Skeletal muscle tissue (tissue), 3 donors: ENCODE measurements at regions not wholly inside any gene's neighbourhood (a gene's known extent, or its start where the extent isn't known, plus 50 kb on each side); places are given as distances from the start of the nearest gene placed in this dataset.

Experiments
- H3K27ac ChIP-seq: one replicate; pipeline ENCODE4 v1.7.0; 2013; ENCODE audit warnings: mild to moderate bottlenecking, low read depth, low read length, inconsistent platforms
- H3K27me3 ChIP-seq, 3 donors: one replicate each; pipeline ENCODE4 v1.7.0; 2013; ENCODE audit warnings: low read length in 3 of 3; ENCODE audit not compliant: control insufficient read depth in 3 of 3, insufficient read depth in 3 of 3
- H3K36me3 ChIP-seq, 3 donors: one replicate each; pipeline ENCODE4 v1.7.0; 2013; ENCODE audit warnings: low read length in 3 of 3; ENCODE audit not compliant: control insufficient read depth in 3 of 3, insufficient read depth in 3 of 3
- H3K4me1 ChIP-seq, 3 donors: one replicate each; pipeline ENCODE4 v1.7.0; 2013; ENCODE audit warnings: low read length in 3 of 3, mild to moderate bottlenecking in 3 of 3; ENCODE audit not compliant: control insufficient read depth in 3 of 3, insufficient read depth in 3 of 3
- H3K4me3 ChIP-seq, 3 donors: one replicate each; pipeline ENCODE4 v1.7.0; 2013; ENCODE audit warnings: low read length in 3 of 3
- H3K9ac ChIP-seq, 3 donors: one replicate each; pipeline ENCODE4 v1.7.0; 2013; ENCODE audit warnings: low read length in 3 of 3, mild to moderate bottlenecking in 3 of 3, moderate library complexity in 2 of 3, low read depth in 1 of 3
- H3K9me3 ChIP-seq, 3 donors: one replicate each; pipeline ENCODE4 v1.7.0; 2013; ENCODE audit warnings: low read length in 3 of 3; ENCODE audit not compliant: control insufficient read depth in 3 of 3
- donor health status: Osteomylitis.

DNA sequence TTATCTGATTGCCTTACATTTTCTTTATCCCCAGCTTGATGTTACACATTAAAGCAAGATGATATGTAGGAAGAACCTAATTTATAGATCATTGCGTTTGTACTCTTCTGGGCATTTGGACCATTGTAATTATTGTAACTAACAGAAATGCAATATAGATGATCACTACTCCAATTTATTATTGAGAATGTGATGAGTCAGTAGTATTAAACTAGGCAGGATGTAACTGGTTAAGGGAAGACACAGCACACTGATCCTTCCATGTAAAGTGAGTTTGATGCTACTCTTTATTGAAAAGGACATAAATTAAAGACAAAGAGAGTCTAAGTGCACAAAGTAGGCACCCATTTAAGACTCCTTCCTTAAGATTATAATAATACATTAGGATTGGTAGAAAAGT lies 223.8 kb downstream of the KIF2B start:
- no peaks in the 10 kb centered on the region for H3K27me3 ChIP-seq
- H3K4me3 ChIP-seq: no peak overlapping the region
- H3K36me3 ChIP-seq: no peaks in the 10 kb centered on the region
- no peaks in the 10 kb centered on the region for H3K4me1 ChIP-seq
- H3K27ac ChIP-seq: no peak overlapping the region
- no peak overlapping the region for H3K9ac ChIP-seq
- H3K9me3 ChIP-seq: peaks cover 0 to 6% (median 0%) of the 10 kb centered on the region in 3 donors

GRCh38 chr17:54063639-54064038 lies 240.9 kb downstream of the KIF2B start:
- Histone ChIP-seq H3K4me3 (no peak overlapping the region), H3K9ac (no peak overlapping the region), H3K9me3 (no peaks in the 10 kb centered on the region), H3K36me3 (no peaks in the 10 kb centered on the region), H3K27me3 (no peaks in the 10 kb centered on the region), H3K4me1 (no peaks in the 10 kb centered on the region), H3K27ac (no peak overlapping the region)

DNA sequence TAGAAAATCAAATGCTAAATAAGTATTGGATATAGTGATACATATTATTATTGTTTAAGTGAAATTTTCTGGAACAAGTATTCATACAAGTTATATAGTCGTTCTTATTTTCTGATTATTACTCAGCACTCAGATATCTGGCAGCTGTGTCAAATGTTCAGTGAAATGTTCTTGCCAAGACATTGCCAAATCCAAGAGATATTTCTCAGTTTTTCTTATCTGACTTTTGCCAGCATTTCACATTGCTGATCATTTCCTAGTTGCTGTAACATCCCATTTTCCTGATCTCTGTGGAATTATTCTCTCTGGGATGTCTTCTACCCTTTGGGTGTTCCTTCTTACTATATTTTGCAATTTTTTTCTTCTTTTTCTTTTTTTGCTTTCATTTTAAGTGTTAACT lies 262.3 kb downstream of the KIF2B start:
- no peaks in the 10 kb centered on the region for H3K9me3 ChIP-seq
- no peak overlapping the region for H3K9ac ChIP-seq
- H3K4me3 ChIP-seq: no peak overlapping the region
- H3K4me1 ChIP-seq: no peaks in the 10 kb centered on the region
- H3K36me3 ChIP-seq: no peaks in the 10 kb centered on the region
- no peaks in the 10 kb centered on the region for H3K27me3 ChIP-seq
- no peak overlapping the region for H3K27ac ChIP-seq

DNA sequence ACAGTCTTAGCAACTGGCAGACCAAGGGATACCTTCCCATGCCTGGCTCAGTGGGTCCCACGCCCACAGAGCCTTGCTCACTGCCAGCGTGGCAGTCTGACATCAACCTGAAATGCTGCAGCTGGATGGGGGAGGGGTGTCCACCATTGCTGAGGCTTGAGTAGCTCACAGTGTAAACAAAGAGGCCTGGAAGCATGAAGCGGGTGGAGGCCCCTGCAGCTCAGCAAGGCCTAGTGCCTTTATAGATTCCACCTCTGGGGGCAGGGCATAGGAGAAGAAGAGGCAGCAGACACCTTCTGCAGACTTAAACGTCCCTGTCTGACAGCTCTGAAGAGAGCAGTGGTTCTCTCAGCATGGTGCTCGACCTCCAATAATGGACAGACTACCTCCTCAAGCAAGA lies 263.2 kb downstream of the KIF2B start:
- Histone ChIP-seq H3K9ac (no peak overlapping the region), H3K27ac (no peak overlapping the region), H3K9me3 (no peaks in the 10 kb centered on the region)

GRCh38 chr17:54096216-54096615 lies 273.5 kb downstream of the KIF2B start:
- Histone ChIP-seq H3K4me3 (no peak overlapping the region), H3K27ac (no peak overlapping the region), H3K27me3 (no peaks in the 10 kb centered on the region), H3K4me1 (no peaks in the 10 kb centered on the region), H3K9me3 (no peaks in the 10 kb centered on the region), H3K9ac (no peak overlapping the region), H3K36me3 (no peaks in the 10 kb centered on the region)

More for the DNA sequence above, 263.2 kb downstream of the KIF2B start:
- no peaks in the 10 kb centered on the region for H3K4me1 ChIP-seq
- H3K27me3 ChIP-seq: no peaks in the 10 kb centered on the region
- no peak overlapping the region for H3K4me3 ChIP-seq
- H3K36me3 ChIP-seq: no peaks in the 10 kb centered on the region

GRCh38 chr17:54099221-54099620 lies 276.5 kb downstream of the KIF2B start:
- H3K9ac ChIP-seq: no peak overlapping the region
- peaks cover 4 to 12% (median 12%) of the 10 kb centered on the region in 3 donors for H3K9me3 ChIP-seq
- H3K4me3 ChIP-seq: no peak overlapping the region
- H3K27me3 ChIP-seq: no peaks in the 10 kb centered on the region
- H3K4me1 ChIP-seq: no peaks in the 10 kb centered on the region
- H3K27ac ChIP-seq: no peak overlapping the region
- H3K36me3 ChIP-seq: no peaks in the 10 kb centered on the region

DNA sequence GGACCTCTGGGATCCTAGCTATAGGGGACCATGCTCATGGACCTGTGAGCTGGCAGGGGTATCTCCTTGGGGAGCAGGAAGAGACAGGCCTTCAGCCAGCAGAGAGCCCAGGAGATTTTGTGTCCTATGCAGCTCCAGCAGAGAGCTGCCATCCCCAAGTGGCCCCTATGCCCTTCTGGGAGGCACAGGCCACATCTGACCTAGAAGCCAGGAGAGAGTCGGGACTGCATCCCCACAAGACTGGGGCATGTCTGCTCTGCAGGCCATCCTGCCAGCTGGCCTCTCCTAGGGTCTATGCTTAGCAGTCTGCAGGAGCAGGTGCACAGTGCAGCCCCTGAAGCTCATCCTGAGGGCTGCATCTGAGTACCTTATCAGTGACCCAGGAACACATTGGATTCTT lies 279.5 kb downstream of the KIF2B start:
- H3K4me1 ChIP-seq: no peaks in the 10 kb centered on the region
- no peak overlapping the region for H3K9ac ChIP-seq
- H3K36me3 ChIP-seq: no peaks in the 10 kb centered on the region
- H3K4me3 ChIP-seq: no peak overlapping the region
- H3K27me3 ChIP-seq: no peaks in the 10 kb centered on the region
- H3K27ac ChIP-seq: no peak overlapping the region
- H3K9me3 ChIP-seq: peaks cover 4 to 13% (median 12%) of the 10 kb centered on the region in 3 donors

DNA sequence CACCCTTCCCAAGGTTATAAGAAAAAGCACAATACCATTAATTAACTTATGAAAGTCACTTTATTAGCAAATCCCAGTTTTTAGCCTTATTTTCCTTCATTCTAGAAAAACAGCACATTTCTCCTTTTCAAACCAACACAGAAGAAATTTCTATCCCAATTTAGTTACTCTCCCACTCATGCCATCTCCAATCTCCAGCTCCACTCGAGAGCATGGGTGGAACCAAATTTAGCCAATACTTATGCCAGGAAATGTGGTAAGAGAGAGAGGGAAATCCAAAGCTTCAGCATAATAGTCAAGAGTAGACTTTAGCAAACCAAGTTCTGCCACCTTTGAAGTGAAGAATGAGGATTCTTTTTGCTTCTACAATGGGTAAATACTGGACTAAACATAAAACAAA lies 288.8 kb downstream of the KIF2B start:
- Histone ChIP-seq H3K4me1 (no peaks in the 10 kb centered on the region), H3K27me3 (no peaks in the 10 kb centered on the region), H3K4me3 (no peak overlapping the region), H3K36me3 (no peaks in the 10 kb centered on the region), H3K27ac (no peak overlapping the region), H3K9me3 (peaks cover 0 to 2% (median 0%) of the 10 kb centered on the region in 3 donors), H3K9ac (no peak overlapping the region)

DNA sequence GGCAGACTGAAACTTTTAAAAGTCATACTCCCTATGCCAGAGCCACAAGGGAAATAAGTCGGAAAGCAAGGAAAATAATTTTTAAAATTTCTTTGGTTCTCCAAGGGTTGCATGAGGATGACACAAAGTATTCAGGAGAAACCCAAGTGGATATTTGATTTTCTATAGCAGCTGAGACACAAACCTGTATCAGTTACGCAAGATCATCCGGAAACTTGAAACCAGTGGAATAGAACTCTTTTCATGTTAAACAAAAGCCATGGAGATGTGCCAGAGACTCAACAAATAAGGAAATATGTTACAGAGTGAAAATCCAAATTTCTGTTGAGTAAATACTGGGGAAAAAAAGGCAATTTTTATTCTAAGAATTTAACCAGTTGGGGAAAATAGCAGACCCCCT lies 294.7 kb downstream of the KIF2B start:
- no peaks in the 10 kb centered on the region for H3K27me3 ChIP-seq
- no peak overlapping the region for H3K9ac ChIP-seq
- H3K27ac ChIP-seq: no peak overlapping the region
- no peaks in the 10 kb centered on the region for H3K36me3 ChIP-seq
- peaks cover 0 to 2% (median 2%) of the 10 kb centered on the region in 3 donors for H3K9me3 ChIP-seq
- no peak overlapping the region for H3K4me3 ChIP-seq
- no peaks in the 10 kb centered on the region for H3K4me1 ChIP-seq

- Histone ChIP-seq H3K4me3 (no peak overlapping the region), H3K27ac (no peak overlapping the region), H3K4me1 (no peaks in the 10 kb centered on the region), H3K9ac (no peak overlapping the region), H3K27me3 (no peaks in the 10 kb centered on the region), H3K36me3 (no peaks in the 10 kb centered on the region), H3K9me3 (no peaks in the 10 kb centered on the region)
These were observed 301.7 kb downstream of the KIF2B start for GRCh38 chr17:54124456-54124855.

DNA sequence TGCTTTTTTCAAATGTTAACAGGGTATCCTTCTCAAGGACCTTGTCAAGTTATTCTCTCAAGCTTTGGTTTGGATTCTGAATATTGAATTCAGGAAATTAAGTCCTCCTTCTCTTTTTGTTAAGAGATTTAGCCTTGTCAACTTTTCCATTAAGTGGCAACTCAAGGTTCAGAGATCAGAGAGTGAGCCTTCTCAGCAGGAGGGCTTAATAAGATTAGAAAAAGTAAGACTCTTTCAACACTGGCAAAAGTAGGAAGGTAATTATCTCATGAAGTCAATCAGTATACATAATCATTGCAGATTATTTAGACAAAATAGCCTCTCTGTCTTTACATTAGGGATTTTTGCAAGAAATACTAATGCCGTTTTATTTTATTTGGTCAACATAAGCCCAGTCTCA lies 330.7 kb downstream of the KIF2B start:
- Histone ChIP-seq H3K27ac (no peak overlapping the region), H3K9me3 (no peaks in the 10 kb centered on the region), H3K4me1 (no peaks in the 10 kb centered on the region), H3K27me3 (no peaks in the 10 kb centered on the region), H3K9ac (no peak overlapping the region), H3K36me3 (no peaks in the 10 kb centered on the region), H3K4me3 (no peak overlapping the region)
